ENCODE measurements at regions not wholly inside any gene's neighbourhood (a gene's known extent, or its start where the extent isn't known, plus 50 kb on each side); places are given as distances from the start of the nearest gene placed in this dataset.

DNA sequence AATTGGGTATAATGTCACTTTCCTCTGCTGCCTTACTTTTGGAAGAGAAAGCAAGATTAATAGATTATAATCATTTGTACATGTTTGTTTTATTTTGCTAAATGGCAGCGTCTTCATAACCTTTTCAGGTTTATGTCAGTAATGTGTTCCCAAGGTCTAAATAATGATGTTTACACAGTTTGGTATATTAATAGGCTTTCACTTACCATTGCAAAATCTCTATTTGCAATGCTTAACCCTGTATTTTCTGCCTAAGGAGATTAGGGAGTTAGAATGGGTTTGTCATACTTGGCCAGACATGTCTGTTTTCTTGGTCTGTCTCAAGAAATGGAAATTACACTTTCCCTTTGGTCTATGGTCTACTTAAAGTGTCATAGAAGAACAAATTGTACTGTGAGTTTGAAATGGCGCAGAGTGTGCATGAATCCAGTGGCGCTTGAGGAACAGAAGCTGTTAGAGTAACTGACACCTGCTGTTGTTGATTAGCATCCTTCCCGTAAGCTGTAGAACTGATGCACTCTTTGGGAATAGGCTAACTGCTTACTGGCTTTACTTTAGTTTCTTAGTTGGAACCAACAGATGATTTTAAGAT is 261.1 kb downstream of the SAMD5 start:
- intact Hi-C loops (cut with DNase I; ENCODE audit: low total_unique reads), result no loop called here
- TF ChIP-seq, protein P1, sequence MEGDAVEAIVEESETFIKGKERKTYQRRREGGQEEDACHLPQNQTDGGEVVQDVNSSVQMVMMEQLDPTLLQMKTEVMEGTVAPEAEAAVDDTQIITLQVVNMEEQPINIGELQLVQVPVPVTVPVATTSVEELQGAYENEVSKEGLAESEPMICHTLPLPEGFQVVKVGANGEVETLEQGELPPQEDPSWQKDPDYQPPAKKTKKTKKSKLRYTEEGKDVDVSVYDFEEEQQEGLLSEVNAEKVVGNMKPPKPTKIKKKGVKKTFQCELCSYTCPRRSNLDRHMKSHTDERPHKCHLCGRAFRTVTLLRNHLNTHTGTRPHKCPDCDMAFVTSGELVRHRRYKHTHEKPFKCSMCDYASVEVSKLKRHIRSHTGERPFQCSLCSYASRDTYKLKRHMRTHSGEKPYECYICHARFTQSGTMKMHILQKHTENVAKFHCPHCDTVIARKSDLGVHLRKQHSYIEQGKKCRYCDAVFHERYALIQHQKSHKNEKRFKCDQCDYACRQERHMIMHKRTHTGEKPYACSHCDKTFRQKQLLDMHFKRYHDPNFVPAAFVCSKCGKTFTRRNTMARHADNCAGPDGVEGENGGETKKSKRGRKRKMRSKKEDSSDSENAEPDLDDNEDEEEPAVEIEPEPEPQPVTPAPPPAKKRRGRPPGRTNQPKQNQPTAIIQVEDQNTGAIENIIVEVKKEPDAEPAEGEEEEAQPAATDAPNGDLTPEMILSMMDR (IDR thresholded peaks at IDR 0.05), result no peak
- TF ChIP-seq POLR2A (IDR thresholded peaks at IDR 0.05), result no peak
- no peak for TF ChIP-seq POLR2AphosphoS5 (IDR thresholded peaks at IDR 0.05)
- Histone ChIP-seq H3K4me3 (no peak overlapping the region), H3K27me3 (no peaks in the 10 kb centered on the region), H3K36me3 (no peaks in the 10 kb centered on the region), H3K4me1 (no peaks in the 10 kb centered on the region), H3K27ac (no peak overlapping the region), H3K9me3 (no peaks in the 10 kb centered on the region)
- no peak for DNase-seq (ENCODE audit: low spot score in 2 of 2)

DNA sequence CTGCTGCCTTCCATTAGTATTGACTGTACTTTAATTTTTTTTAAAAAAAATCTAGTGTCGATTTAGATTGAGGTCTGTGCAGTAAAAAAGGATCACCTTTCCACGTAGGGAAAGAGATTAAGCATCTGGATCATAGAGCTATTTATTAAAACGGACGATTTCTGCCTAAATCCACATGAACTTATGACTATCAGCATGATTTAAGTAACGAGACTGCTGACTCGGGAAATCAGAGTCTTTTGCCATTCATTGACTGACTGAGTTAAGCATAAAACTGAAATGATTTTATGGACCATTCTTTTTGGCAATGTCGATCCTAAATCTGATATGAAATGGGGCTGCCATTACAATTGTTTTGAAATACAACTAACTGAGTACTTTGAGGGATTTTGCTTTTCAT is 261.7 kb downstream of the SAMD5 start:
- Histone ChIP-seq H3K4me1 (no peaks in the 10 kb centered on the region), H3K27me3 (no peaks in the 10 kb centered on the region), H3K9me3 (no peaks in the 10 kb centered on the region), H3K36me3 (no peaks in the 10 kb centered on the region), H3K27ac (no peak overlapping the region), H3K4me3 (no peak overlapping the region)
- DNase-seq (ENCODE audit: low spot score in 2 of 2), result no peak
- intact Hi-C loops (cut with DNase I; ENCODE audit: low total_unique reads), result no loop called here
- no peak for TF ChIP-seq POLR2AphosphoS5 (IDR thresholded peaks at IDR 0.05)
- TF ChIP-seq, protein P1 (IDR thresholded peaks at IDR 0.05), result no peak
- TF ChIP-seq POLR2A (IDR thresholded peaks at IDR 0.05), result no peak

DNA sequence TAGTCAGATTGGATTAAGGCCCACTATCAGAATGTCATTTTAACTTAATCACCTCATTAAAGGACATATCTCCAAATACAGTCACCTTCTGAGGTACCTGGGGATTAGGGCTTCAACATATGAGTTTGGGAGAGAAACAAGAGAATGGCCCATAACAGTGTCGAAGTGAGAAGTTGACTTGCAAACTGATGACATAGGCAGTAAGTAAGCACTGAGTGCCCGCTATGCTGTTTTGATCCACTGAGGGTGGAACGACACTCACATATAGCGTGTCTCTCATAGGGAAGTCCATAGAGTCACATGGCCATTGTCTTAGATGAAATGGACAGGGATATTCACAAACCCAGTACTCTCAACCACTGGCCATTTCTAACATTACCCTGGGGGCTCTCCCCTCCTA is 264.2 kb downstream of the SAMD5 start:
- H3K4me3 ChIP-seq, result no peak overlapping the region
- intact Hi-C loops (cut with DNase I; ENCODE audit: low total_unique reads), result no loop called here
- TF ChIP-seq POLR2AphosphoS5 (IDR thresholded peaks at IDR 0.05) (no peak), POLR2A (IDR thresholded peaks at IDR 0.05) (no peak)
- TF ChIP-seq, protein P1 (IDR thresholded peaks at IDR 0.05), result no peak
- no peak overlapping the region for H3K27ac ChIP-seq
- no peaks in the 10 kb centered on the region for H3K4me1 ChIP-seq
- no peaks in the 10 kb centered on the region for H3K36me3 ChIP-seq
- no peaks in the 10 kb centered on the region for H3K27me3 ChIP-seq
- H3K9me3 ChIP-seq, result no peaks in the 10 kb centered on the region
- DNase-seq (ENCODE audit: low spot score in 2 of 2), result no peak

DNA sequence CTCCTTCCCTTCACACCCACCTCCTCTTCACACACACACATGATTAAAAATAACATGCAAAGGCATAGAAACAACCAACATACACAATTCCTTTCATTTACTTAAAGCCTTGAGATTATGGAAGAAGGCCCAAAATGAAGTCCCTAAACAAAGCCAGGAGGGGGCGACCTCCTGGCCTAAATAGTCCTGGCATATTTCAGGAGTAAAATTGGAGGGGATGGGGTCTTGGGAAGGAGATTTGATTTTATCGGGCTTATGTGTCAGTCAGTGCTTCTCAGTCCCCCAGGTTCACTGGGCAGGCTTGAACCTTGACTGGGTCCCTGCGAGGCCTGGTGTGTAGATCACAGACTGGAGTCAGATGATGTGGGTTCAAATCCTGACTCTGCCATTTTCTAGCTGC is 266.4 kb downstream of the SAMD5 start:
- H3K27me3 ChIP-seq, result no peaks in the 10 kb centered on the region
- no peaks in the 10 kb centered on the region for H3K4me1 ChIP-seq
- H3K4me3 ChIP-seq, result no peak overlapping the region
- intact Hi-C loops (cut with DNase I; ENCODE audit: low total_unique reads), result no loop called here
- no peak for DNase-seq (ENCODE audit: low spot score in 2 of 2)
- no peaks in the 10 kb centered on the region for H3K36me3 ChIP-seq
- no peaks in the 10 kb centered on the region for H3K9me3 ChIP-seq
- no peak for TF ChIP-seq POLR2AphosphoS5 (IDR thresholded peaks at IDR 0.05)
- TF ChIP-seq POLR2A (IDR thresholded peaks at IDR 0.05), result no peak
- TF ChIP-seq, protein P1 (IDR thresholded peaks at IDR 0.05), result no peak
- H3K27ac ChIP-seq, result no peak overlapping the region

DNA sequence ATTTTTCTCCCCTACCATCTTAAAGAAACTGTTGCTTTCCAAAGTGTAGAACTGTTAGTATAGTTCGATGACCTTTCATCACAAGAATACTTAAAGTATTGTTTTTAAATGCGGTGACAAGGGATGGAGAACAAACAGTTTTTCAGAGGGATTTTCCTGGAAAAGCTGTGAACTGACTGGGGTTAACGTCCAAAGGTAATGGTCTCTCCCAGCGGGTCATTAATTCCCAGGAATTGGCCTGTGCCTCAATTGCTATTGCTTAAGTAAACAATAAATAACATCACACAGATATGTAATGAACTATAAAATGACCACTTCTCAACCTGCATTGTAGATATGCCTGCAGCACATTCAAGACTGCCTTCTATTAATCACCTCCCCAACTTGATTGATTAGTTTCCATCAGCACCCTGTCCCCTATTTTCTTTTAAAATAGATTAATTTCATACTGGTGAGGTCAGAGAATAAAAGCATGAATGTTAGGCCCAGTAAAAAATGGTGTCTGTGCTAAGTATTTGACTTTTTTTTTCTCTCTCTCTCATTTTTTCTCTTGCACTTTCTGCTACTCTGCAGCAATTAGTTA is 268.2 kb downstream of the SAMD5 start:
- H3K9me3 ChIP-seq, result no peaks in the 10 kb centered on the region
- TF ChIP-seq, protein P1 (IDR thresholded peaks at IDR 0.05), result no peak
- TF ChIP-seq POLR2AphosphoS5 (IDR thresholded peaks at IDR 0.05) (no peak), POLR2A (IDR thresholded peaks at IDR 0.05) (no peak)
- intact Hi-C loops (cut with DNase I; ENCODE audit: low total_unique reads), result no loop called here
- H3K4me3 ChIP-seq, result no peak overlapping the region
- no peaks in the 10 kb centered on the region for H3K27me3 ChIP-seq
- no peaks in the 10 kb centered on the region for H3K4me1 ChIP-seq
- no peak for DNase-seq (ENCODE audit: low spot score in 2 of 2)
- no peaks in the 10 kb centered on the region for H3K36me3 ChIP-seq
- H3K27ac ChIP-seq, result no peak overlapping the region

Data from breast epithelium (tissue), 4 donors.